GM19463 (cell line): ENCODE measurements at regions not wholly inside any gene's neighbourhood (a gene's known extent, or its start where the extent isn't known, plus 50 kb on each side); places are given as distances from the start of the nearest gene placed in this dataset.

Experiments
- ATAC-seq: cut with Tn5 transposase; IDR thresholded peaks from one replicate; pipeline ENCODE4 v1.9.1; 2021; ENCODE audit warnings: mild to moderate bottlenecking, moderate library complexity; ENCODE audit not compliant: unreplicated experiment

GRCh38 chr15:95830281-95830680, 500.2 kb upstream of the NR2F2 start:
- ATAC-seq: no peak

GRCh38 chr15:95832668-95833067, 497.8 kb upstream of the NR2F2 start:
- no peak for ATAC-seq

- ATAC-seq: no peak
Measured at GRCh38 chr15:95834028-95834804, 496.3 kb upstream of the NR2F2 start.

GRCh38 chr15:95836536-95836935, 494.0 kb upstream of the NR2F2 start:
- ATAC-seq: no peak

- no peak for ATAC-seq
Measured at GRCh38 chr15:95837341-95838004, 493.0 kb upstream of the NR2F2 start.

GRCh38 chr15:95839367-95839782, 491.1 kb upstream of the NR2F2 start:
- peak; percentile 96 for ATAC-seq

- ATAC-seq: no peak
Measured at GRCh38 chr15:95840004-95840403, 490.5 kb upstream of the NR2F2 start.

GRCh38 chr15:95840855-95841254, 489.6 kb upstream of the NR2F2 start:
- ATAC-seq: no peak

GRCh38 chr15:95842576-95842975, 487.9 kb upstream of the NR2F2 start:
- no peak for ATAC-seq

- ATAC-seq: no peak
Measured at GRCh38 chr15:95843241-95843910, 487.1 kb upstream of the NR2F2 start.

- ATAC-seq: no peak
Measured at GRCh38 chr15:95845862-95846515, 484.5 kb upstream of the NR2F2 start.

- ATAC-seq: no peak
Measured at GRCh38 chr15:95848126-95848525, 482.4 kb upstream of the NR2F2 start.

GRCh38 chr15:95850837-95851236, 479.7 kb upstream of the NR2F2 start:
- ATAC-seq: no peak

GRCh38 chr15:95853350-95853749, 477.1 kb upstream of the NR2F2 start:
- ATAC-seq: no peak

- no peak for ATAC-seq
Measured at GRCh38 chr15:95857124-95857757, 473.3 kb upstream of the NR2F2 start.

GRCh38 chr15:95857758-95858157, 472.7 kb upstream of the NR2F2 start:
- no peak for ATAC-seq

GRCh38 chr15:95860406-95860805, 470.1 kb upstream of the NR2F2 start:
- no peak for ATAC-seq

GRCh38 chr15:95864467-95864886, 466.0 kb upstream of the NR2F2 start:
- ATAC-seq: peak; percentile 85

- ATAC-seq: no peak
Measured at GRCh38 chr15:95865330-95865739, 465.2 kb upstream of the NR2F2 start.

GRCh38 chr15:95866711-95867440, 463.6 kb upstream of the NR2F2 start:
- no peak for ATAC-seq
